GM18511 (cell line): ENCODE measurements at regions not wholly inside any gene's neighbourhood (a gene's known extent, or its start where the extent isn't known, plus 50 kb on each side); places are given as distances from the start of the nearest gene placed in this dataset.

ENCODE experiments used
- ATAC-seq: cut with Tn5 transposase; IDR thresholded peaks from one replicate; pipeline ENCODE4 v1.9.1; 2021; ENCODE audit warnings: mild to moderate bottlenecking, moderate library complexity; ENCODE audit not compliant: unreplicated experiment

DNA sequence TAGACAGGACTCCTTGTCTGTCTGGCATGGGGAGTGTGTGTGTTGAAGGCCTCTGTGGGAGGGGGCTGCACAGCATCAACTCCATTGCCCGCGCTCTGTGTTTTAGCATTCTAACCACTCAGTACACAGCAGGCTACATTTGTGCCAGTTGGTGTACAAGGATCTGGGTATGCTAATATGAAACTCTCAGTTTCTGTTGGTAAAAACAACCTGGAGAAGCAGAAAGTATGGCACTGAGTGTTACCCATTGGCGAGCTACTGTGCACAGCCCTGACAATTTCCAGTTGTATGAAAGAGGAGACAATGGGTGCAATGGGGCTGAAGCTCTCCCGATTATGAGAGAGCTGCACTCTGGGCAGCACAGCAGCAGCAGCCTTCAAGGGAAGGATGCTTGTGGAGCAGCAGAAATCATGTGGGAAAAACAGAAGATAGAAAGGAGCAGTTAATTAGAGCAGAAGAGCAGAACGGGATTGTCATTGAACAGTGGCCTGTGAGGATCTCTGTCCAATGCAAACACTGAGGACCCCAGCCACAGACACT, 443.6 kb downstream of the CBLN2 start:
- ATAC-seq, result no peak

DNA sequence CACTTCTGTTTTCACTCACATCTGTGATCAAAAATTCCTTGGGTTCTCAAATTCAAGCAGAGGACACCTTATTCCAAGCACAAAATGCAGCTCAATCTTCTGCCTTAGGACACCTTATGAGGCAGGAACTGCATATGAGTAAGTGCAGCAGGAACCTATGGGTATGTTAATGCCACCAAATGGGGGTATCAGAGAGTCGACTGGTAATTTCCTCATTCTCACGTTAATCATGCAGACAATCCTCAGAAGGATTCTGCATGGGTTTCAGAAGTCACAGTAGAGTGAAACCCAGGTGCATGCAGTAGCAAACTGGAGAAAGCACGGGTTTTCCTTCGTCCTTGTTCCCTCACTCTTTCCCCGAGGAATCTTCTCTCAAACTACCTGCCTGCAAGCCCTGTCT, 452.8 kb downstream of the CBLN2 start:
- peak; percentile 67 for ATAC-seq

DNA sequence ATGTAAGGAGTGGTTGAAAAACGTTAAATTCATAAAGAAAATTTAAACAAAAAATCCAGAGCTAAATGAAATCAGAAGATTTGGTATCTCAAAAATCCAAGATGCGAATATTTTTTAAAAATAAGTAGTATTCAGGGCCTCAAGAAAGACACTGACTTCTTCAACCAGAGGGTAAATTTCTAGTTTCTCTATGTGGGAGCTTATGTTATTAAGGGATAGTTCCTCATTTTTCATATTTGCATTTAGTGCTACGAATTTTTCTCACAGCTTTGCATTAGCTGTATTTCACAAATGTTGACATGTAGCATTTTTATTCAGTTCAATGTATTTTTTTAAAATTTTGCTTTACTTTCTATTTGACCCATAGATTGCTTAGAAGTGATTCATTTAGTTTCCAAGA, 454.7 kb downstream of the CBLN2 start:
- peak; percentile 42 for ATAC-seq

DNA sequence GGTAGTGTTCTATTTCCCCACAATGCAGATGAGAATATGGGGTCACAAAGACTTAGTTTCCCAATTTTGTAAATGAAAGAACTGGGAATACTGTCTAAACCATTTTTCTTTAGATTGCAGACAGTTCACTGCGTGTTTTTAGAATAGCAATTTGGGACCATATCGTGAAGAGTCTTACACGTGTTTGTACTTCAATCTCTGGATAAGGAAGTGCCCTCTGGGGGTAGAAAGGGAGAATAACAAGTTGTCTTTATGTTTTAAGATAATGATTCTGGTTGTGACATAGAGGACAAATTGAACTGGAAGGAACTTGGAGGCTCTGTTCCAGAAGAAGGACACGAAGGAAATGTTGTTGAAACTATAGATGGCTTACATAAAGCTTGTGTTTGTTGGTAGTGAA, 457.7 kb downstream of the CBLN2 start:
- peak; percentile 47 for ATAC-seq

DNA sequence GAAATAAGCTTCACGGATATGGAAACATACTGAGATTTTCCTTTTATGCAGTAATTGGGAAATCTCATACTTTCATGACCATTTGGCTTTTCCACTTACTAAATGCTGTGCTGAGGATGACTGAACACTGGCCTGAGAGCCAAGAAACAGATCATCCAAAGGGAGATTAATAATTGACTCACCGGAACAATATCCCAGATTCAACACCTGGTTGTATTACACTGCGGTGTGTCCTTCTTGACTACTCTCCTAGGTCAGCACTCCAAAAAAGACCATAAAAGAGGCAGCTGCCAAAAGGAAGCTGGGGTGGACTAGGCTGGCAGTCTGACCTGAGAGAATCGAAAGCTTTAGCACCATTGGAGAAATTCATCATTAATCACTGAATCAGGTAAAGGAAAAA, 469.1 kb downstream of the CBLN2 start:
- ATAC-seq, result no peak

DNA sequence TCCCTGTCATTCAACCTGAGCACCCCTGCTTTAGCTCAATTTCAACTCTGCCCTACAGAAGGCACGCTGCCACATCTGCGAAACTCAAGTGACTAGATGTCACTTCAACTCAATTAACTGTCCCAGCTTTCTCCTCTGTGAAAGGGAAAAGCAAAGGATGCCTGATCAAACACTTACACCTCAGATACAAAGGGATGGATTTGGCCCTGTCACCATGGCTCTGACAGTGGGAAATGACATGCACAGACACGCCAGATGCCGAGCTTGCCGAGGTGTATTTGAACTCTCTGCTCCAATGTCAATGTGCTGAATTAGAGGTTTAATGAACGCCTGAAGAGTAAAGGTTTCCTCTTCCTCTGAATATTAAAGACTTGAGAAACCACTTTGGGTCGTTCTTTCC, 481.1 kb downstream of the CBLN2 start:
- no peak for ATAC-seq

DNA sequence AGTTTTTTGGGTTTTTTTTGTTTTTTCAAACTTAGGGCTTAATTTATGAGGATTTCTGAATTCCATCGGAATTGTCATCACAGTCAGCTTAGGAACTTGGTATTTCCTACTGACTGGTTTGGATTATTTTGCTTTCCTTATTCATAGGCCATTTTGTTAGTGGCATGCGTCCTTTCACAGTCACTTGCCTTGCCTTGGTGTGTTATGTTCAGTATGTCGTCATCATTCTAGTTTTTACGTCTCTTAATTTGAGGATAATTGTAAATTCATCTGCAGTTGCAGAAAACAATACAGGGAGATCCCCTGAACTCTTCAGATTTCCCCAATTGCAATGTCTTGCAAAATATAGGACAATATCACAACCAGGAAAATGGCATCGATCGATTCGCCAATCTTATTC, 485.3 kb downstream of the CBLN2 start:
- ATAC-seq, result no peak

DNA sequence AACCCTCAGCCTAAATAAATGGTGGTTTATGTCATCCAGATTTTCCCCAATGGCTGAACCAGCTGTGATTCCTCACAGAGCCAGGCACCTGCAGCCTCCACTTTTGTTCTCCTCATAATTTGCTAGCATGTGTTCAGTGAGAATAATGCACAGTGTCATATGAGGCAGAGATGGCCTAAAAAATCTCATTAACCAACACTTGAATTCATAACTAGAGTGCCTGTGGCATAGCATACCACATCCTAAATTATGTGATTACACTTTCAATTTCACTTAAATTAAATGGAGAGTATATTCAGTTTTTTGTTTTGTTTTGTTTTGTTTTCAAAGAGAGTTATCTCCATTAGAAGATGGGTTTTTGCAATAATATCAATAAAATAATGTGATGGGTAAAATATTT, 488.0 kb downstream of the CBLN2 start:
- no peak for ATAC-seq

DNA sequence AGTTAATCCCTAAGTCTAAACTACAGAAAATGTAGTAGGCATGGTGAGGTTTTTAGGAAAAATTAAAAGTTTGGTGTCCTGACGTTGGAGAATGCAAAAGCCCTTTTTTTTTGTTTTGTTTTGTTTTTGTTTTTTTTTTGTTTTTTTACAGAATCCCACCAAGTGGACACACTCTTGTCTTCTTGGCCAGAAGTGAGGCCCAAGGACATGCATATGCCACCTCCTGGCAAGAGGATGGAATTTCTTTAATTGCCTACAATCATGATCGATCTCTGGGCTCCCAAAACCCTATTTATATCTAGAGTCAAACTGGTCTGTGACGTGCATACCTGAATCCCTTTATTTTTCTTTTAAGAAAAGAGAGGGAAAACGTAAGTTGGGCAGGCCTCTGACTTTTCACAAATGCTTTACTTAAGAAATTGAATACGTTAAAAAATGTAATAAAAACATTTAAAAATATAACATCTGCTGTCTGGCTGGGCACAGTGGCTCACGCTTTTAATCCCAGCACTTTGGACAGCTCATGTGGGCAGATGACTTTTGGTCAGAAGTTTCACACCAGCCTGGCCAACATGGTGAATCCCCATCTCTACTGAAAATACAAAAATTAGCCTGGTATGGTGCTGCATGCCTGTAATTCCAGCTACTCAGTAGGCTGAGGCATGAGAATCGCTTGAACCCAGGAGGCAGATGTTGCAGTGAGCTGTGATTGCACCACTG, 502.7 kb downstream of the CBLN2 start:
- ATAC-seq, result no peak

DNA sequence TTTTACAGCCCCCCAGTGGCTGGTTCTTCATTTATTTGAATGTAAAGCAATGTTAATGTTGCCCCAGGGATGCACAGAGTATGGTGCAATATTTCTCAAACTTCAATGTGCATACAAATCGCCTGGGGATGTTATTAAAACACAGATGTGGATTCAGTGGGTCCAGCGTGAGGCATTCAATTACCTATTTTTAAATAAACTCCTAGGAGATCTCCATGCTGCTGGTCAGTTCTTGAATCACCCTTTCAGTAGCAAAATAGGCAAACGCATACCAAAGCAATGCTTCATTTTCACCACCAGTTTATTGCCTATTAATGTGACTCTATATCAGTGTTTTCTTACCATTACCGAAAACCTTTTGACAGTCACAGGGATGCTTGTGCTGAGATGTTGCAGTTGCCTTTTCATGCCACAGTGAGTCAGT, 530.7 kb downstream of the CBLN2 start:
- ATAC-seq, result no peak

DNA sequence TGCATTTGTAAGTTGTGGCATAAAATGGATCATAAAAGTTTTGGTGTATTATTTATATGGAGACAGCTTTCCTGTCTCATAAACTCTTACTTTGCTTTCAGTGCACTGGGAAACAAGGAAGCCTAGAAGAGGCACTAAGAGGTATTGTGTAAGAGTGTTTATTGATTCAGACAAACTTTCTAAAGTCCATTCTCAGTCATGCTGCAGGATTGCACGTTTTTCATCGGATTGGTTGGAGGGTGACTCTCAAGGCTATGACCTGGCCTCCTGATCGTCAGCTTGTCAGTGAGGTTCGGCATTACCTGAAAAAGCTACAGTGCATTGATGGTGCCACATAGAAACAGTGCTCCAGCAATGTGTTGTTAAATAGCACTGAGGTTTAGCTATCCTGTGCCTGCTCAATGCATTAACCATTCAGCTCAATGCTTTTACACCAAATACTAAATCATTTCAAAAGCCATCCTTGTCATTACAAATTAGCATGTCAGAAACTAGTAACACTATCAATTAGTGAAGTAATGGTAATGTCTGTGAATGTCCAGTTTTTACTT, 545.5 kb downstream of the CBLN2 start:
- no peak for ATAC-seq

DNA sequence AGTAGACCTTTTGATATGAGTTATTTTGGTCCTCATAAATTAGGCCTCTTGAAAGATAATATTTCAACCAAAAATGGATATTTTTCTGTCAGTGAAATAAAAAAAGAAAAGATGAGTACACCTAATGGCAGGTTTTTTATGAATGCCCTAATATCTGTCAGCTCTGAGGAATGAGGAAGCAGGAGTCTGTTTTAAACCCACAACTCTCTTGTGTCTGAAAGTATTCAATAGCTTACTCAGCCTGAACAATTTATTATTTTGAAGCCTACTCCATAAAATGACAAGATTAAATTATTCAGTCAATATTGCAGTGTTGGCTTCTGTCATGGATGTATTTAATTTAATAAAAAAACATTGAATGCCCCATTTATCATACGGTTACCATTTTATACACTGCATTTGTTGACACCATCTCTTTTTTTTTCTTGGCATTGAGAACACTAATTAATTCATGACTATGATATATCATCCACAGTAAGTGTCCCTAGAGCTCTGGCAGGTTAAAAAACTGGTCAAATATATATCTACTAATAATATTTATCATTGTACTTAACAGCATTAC, 548.2 kb downstream of the CBLN2 start:
- ATAC-seq, result no peak

DNA sequence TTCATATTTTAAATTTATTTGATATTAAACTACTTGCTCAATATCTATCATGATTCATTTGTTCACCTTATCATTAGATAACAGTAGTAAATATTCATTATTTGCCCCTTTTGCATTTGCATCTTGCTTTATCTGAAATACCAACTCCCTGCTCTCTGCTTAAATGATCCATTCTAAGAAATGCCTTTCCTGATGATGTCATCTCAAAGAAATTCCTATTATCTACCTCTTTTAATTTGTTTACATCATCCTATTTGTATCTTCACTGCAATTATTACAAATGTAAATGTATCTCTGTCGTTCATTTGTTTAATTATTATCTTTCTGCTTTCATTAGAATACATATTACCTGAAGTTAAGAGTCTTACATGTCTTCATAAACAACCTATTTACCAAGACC, 549.9 kb downstream of the CBLN2 start:
- no peak for ATAC-seq

DNA sequence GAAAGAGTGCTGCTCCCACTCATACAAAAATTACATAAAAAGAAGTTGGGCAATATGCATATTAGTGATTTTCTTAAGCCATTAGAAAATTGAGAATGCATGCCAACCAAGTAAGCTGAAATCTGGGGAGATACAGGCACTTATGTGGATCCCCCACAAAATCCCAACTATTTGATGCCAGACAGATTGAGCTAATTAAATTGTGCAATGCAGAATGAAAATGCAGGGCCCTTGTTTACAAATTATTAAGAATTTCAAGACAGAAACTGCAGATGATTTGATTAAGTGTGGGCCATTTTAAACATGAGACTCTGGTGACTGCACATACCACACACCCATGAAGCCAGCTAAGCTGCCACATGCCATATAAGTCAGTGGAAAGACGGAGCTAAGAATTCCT, 554.5 kb downstream of the CBLN2 start:
- ATAC-seq, result no peak

DNA sequence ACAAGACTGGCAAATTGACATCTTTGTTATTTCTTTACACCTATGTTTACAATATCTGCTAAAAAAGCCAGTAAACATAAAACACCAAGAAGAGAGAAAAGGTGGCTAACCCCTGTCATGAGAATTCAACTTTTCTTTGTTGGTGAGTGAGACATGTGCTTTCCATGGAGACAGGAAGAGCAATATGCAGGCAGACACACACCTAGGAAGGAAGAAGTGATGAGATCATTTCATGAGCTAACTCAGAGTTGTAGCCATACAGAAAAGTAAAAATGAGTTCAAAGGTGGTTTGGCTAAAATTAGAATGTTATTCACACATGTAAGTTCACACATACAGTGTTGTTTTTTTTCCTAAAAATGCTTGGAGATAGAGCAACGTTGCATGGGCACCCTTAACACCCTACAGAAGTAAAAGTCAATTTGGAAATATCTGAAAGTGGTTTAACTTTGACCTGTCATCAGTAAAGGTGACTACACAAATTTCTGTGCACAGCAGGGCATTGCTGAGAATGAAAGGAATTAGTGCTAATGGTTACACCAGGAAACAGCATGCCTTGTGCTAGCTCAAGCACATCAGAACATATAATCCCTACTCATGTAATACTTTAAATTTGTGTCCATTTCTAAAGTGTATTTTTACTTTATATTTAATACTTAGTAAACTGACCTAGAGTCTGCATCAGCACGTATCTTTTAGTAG, 557.6 kb downstream of the CBLN2 start:
- no peak for ATAC-seq

DNA sequence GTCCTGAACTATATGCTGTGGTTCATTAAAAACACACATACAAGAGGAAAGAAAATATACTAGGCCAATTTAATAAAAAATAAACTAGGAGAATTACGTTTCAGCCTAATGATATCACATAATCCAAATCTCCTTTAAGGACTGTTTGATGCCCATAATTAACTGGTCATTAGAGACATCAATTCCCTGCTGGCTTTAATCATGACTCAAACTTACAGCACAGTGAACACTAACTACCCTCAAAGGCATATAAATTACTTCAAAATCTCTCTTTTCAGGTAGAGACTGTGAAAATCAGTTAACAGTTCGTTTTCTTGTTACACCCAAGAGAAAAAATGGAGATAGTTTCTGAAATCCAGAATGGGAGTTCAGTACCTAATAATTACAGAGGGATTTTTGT, 567.4 kb downstream of the CBLN2 start:
- no peak for ATAC-seq

DNA sequence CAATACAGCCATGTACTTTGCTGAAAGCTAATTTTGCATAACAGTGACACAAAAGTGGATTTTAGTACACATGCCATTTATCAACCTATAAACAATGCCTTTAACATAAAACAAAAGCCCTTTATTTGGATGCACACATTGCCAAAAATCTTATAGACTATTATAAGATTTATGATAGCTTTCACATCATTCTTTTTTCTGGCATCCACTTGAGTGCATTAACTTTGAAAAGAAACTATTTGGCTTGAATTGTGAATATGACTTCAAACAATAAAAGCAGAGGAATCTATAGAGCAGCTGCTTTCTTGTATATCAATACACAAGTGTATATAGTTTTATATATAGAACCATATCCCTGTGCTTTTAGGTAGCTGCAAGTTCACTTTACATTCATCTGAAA, 577.4 kb downstream of the CBLN2 start:
- ATAC-seq, result no peak

DNA sequence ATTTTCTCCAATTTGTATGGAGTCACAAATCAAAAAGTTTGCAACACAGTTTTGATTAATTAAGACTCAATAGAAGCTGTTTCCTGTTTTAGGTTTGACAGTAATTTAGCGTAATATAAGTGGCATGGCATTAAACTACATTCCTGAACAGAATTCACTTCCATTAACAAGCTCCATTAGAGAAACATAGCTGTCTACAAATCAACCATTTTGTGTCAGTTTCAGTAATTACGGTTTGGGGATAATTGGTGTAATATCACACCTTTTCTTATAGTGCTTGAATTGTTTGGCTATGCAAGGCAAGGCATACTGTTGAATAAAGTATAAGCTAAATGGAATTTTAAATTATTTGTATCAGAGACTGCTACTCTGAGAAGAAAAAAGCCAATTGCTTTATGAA, 585.5 kb downstream of the CBLN2 start:
- ATAC-seq, result no peak

DNA sequence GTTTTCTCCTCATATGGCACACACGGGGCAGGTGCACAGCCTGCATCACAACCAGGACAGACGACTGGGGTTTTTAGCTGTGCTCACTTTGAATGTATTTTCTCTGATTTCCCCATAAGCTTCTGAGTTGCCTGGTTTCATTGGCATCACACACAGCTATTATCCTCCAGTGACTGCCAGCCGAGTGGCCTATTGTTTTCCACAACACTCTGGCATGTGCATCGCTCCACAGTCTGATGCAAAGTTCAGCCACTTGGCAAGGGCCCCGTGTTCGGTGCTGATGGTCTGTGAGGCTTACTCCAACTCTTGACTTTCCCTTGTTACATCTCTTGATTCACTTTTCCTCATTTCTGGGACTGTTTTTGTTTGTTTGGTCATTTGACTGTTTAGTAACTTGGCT, 593.1 kb downstream of the CBLN2 start:
- ATAC-seq, result no peak

DNA sequence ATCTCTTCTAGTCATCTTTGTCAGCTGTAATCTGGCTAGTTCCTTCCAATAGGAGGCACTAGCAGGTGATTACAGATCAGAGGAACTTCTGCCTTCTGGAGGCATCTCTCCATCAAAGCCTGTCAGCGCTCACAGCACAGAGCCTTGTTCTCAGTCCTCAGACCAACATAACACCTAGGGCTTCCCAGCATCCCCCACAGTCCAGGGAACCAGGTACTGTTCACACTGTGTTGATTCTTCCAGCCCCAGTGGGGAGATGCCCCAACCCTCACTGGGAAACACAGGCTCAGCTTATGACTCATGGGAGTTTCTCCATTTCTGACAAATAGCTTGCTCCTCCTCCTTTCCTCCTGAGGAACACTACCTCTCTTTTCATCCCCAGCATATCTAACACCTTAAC, 601.7 kb downstream of the CBLN2 start:
- no peak for ATAC-seq

DNA sequence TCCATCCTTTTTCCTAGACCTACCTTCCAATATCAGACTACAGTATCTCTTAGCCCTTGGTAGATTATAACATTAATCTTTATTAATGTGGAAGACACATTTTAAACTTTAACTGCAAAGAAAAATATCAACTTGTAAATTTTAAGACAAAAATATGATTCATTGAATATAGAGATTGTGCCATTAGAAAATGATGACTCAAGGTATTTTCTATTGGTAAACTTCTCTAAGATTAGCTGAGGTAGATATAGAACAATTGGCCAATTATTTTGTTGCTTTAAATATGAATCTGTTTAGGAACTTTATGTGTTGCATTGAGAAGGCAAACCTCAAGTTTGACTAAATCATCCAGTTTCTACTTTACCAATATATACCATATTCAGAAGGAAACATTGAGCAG, 604.7 kb downstream of the CBLN2 start:
- ATAC-seq, result no peak

DNA sequence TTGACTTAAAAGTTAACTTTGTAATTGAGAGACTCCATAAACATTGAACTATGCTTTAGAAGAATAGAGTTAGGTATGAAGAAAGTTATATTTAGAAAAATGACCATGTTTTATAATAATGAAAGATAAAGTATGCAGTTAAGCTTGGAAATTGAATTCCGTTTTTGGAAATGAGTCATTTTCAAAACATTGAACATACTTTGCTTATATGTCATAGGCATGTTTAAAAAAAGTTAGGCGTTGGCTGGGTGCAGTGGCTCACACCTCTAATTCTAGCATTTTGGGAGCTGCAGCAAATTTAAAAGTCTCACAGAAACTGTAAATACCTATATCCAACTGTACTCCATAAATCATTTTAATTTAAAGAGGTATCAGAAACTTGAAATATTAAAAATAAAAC, 607.4 kb downstream of the CBLN2 start:
- ATAC-seq, result no peak
